ENCODE measurements at regions not wholly inside any gene's neighbourhood (a gene's known extent, or its start where the extent isn't known, plus 50 kb on each side); places are given as distances from the start of the nearest gene placed in this dataset.

GRCh38 chr1:80448081-80448480 lies 1352.7 kb upstream of the ADGRL2 start:
- Histone ChIP-seq H3K27me3 (no peaks in the 10 kb centered on the region), H3K27ac (no peak overlapping the region), H3K36me3 (replicated peaks in 1 of 2) (no peaks in the 10 kb centered on the region), H3K9me3 (replicated peaks in 1 of 3) (no peaks in the 10 kb centered on the region), H3K4me1 (replicated peaks in 1 of 2) (no peaks in the 10 kb centered on the region), H3K4me3 (no peak overlapping the region)
- intact Hi-C loops (cut with DNase I) = no loop called here
- DNase-seq = no peak
- TF ChIP-seq, protein P1, sequence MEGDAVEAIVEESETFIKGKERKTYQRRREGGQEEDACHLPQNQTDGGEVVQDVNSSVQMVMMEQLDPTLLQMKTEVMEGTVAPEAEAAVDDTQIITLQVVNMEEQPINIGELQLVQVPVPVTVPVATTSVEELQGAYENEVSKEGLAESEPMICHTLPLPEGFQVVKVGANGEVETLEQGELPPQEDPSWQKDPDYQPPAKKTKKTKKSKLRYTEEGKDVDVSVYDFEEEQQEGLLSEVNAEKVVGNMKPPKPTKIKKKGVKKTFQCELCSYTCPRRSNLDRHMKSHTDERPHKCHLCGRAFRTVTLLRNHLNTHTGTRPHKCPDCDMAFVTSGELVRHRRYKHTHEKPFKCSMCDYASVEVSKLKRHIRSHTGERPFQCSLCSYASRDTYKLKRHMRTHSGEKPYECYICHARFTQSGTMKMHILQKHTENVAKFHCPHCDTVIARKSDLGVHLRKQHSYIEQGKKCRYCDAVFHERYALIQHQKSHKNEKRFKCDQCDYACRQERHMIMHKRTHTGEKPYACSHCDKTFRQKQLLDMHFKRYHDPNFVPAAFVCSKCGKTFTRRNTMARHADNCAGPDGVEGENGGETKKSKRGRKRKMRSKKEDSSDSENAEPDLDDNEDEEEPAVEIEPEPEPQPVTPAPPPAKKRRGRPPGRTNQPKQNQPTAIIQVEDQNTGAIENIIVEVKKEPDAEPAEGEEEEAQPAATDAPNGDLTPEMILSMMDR (IDR thresholded peaks at IDR 0.05) = no peak
- TF ChIP-seq POLR2A (IDR thresholded peaks at IDR 0.05) = no peak
- 60 to 70% (median 65%) methylated on average over 5 of the region's 5 CpGs for whole genome bisulfite sequencing, 4 donors

- Histone ChIP-seq H3K4me3 (no peak overlapping the region), H3K4me1 (replicated peaks in 1 of 2) (no peaks in the 10 kb centered on the region), H3K27ac (no peak overlapping the region), H3K27me3 (no peaks in the 10 kb centered on the region), H3K9me3 (replicated peaks in 1 of 3) (no peaks in the 10 kb centered on the region), H3K36me3 (replicated peaks in 1 of 2) (no peaks in the 10 kb centered on the region)
- intact Hi-C loops (cut with DNase I) = no loop called here
- TF ChIP-seq, protein P1 (IDR thresholded peaks at IDR 0.05) = no peak
- no peak for TF ChIP-seq POLR2A (IDR thresholded peaks at IDR 0.05)
- 95 to 100% (median 98%) methylated on average over 1 of the region's 1 CpG for WGBS, 4 donors
- no peak for DNase-seq
Observed at GRCh38 chr1:80447526-80447925, 1353.2 kb upstream of the ADGRL2 start.

DNA sequence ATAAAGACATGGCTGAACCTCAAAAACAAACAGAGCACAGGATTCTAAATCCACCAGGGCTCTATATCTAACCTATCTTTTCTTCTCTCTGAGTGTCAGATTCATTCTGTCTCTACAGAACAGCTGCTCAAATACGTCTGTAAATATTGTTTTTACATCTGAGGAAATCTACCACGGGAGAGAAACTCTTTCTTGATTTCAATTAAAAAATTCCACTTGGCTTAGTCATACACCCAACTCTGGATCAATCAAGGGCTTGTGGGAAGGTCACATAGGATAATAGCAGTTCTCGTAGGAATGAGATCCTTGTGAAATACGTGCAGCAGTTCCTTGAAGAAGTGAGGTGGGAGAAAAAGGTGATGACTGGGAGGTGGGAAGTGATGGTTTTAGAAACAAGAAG lies 1355.7 kb upstream of the ADGRL2 start:
- Histone ChIP-seq H3K27ac (no peak overlapping the region), H3K27me3 (no peaks in the 10 kb centered on the region), H3K4me1 (replicated peaks in 1 of 2) (no peaks in the 10 kb centered on the region), H3K4me3 (no peak overlapping the region), H3K36me3 (replicated peaks in 1 of 2) (no peaks in the 10 kb centered on the region), H3K9me3 (replicated peaks in 1 of 3) (no peaks in the 10 kb centered on the region)
- intact Hi-C loops (cut with DNase I) = no loop called here
- 35 to 42% (median 39%) methylated on average over 4 of the region's 4 CpGs for WGBS, 4 donors
- DNase-seq = no peak
- no peak for TF ChIP-seq POLR2A (IDR thresholded peaks at IDR 0.05)
- TF ChIP-seq, protein P1 (IDR thresholded peaks at IDR 0.05) = no peak

DNA sequence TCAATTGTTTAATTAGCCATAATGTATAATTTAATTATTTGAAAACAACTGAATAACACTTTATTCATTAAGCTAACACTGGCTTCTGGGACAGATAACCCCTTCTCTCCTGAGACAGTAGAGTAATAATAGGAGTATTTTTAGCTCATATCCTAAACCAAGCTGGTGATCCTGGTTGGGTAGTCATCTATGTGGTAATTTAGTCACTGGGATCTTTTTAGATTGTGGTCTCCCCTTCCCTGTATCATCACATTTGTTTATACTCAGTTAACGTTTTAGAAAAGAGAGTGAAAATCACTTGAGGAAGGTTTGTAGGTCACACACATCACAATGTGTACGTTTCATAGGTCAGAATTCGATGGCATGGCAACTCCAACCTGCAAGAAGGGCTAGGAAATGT lies 1356.6 kb upstream of the ADGRL2 start:
- DNase-seq = no peak
- no peaks in the 10 kb centered on the region for H3K4me1 ChIP-seq (replicated peaks in 1 of 2)
- H3K9me3 ChIP-seq (replicated peaks in 1 of 3) = no peaks in the 10 kb centered on the region
- no peak overlapping the region for H3K27ac ChIP-seq
- WGBS, 4 donors = 80 to 94% (median 85%) methylated on average over 3 of the region's 3 CpGs
- no peak for TF ChIP-seq POLR2A (IDR thresholded peaks at IDR 0.05)
- TF ChIP-seq, protein P1 (IDR thresholded peaks at IDR 0.05) = no peak
- H3K4me3 ChIP-seq = no peak overlapping the region
- H3K36me3 ChIP-seq (replicated peaks in 1 of 2) = no peaks in the 10 kb centered on the region
- intact Hi-C loops (cut with DNase I) = no loop called here
- H3K27me3 ChIP-seq = no peaks in the 10 kb centered on the region

All from adrenal gland (tissue), 9 donors.